ENCODE measurements at regions not wholly inside any gene's neighbourhood (a gene's known extent, or its start where the extent isn't known, plus 50 kb on each side); places are given as distances from the start of the nearest gene placed in this dataset.

DNA sequence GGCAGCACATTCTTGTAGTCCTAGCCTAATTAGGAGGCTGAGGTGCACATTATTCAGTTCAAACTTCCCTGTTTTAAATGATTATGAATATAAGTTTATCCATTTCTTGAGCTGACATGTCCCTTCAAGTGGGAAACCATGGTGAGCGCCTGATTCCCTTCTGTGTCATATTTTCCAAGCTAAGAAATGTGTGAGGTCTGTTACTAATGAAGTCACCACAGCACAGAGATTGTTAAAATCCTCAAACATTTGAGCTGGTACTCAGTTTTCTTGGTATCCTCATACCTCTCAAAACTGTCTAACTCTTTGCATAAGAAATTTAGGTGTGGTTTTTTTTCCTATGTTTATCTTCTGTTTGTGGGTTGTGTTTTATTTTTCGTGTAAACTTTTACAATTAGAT is 926.8 kb downstream of the GATA3 start:
- DNase-seq = no peak

- DNase-seq = no peak
Measured at GRCh38 chr10:8985651-8986050, 931.2 kb downstream of the GATA3 start.

GRCh38 chr10:8986975-8987374 is 932.5 kb downstream of the GATA3 start:
- no peak for DNase-seq

DNA sequence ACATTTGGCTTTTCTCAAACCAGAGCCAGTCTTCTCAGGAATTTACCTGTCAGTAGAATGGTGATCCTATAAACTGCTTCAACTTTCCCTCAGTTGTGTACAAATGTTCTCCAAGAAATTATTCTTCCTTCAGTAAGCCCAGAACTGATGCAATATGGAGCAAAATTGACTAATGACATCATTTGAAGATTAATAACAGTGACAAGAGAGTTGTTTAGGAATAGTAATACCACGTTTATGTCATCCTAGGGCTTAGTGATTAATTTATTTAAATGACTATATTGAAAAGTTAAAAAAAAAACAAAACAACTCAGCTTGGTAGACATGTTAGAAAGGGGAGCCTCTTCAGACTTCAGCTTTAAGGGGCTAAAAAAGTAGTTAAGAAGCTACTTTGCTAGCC is 933.2 kb downstream of the GATA3 start:
- no peak for DNase-seq

DNA sequence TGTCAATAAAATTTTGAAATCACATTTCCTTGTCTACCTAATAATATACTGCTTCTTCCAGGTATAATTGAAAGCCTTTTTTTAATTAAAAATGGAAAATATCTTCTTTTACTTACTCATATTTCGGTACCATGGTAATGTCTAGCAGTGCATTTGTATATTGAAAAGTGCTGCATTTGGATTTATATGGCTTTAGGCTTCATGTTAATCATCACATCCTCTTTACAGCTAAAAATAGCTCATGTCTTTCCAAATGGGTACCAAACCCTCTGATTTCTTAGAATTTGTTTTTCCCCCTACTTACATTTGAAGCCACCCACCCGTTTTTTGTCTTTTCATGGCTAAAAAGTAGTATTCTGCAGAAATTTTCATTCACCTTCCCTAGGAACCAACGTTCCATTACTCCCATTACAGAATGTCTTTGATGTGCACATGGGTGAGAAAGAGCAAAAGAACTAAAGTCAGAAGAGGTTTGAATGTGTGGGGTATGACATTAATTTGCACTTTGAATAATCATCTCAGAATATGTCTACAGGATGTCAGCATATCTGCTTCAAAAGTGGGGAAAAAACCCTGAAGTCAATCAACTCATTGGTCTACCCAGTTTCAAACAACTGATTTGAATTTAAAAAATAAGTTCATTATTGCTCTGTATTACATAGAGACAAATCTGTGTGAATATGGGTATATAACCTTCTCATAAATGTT is 935.9 kb downstream of the GATA3 start:
- no peak for DNase-seq

DNA sequence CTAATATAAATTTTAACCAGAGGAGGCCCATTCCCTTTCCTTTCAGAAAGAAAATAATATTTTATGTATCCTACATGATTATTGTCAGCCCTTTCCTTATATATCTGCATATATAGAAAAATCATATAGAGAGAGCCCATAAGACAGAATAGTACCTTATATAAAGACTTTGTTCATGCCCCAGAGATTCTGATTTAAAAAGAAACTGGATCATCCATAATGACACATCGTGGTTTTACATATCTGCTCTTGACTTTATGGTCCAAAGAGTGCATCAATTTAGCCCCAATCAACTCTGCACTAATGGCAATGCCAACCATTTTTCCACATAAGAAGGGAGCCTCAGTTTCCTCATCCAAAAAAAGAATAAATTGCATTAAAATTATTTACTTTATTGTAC is 937.5 kb downstream of the GATA3 start:
- no peak for DNase-seq

DNA sequence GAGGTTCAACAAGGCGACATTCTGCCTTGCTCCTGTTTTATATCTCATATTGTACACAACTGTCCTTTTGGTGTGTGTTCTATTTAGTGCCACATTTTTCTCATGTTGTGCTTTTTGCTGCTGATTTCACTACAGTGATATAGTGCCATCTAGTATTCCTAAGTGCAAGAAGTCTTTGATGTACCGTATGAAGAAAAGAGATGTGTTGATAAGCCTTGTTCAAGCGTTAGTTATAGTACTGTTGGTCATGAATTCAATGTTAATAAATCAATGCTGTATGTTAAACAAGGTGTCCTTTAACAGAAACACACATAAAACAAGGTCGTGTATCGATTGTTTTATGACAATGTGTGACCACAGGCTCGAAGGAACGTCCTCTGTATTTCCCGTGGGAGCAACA is 939.4 kb downstream of the GATA3 start:
- DNase-seq = no peak

DNA sequence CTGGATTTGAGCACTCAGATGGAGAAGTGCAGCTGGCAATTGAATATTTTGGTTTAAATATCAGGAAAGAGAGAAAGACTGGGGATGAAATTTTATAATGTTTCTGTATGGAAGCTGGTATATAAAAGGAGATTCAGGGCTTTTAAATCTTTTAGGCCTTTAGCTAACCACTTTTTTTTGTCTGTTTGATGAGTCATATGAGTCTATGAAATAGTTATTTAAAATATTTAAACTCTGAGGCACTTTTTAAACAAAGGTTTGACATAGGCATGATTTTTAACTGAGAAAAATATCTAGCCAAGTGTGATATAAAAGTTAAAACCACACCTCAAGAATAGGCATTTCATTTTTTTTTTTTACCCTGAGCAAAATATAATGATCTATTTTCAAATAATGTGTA is 944.3 kb downstream of the GATA3 start:
- DNase-seq = no peak

DNA sequence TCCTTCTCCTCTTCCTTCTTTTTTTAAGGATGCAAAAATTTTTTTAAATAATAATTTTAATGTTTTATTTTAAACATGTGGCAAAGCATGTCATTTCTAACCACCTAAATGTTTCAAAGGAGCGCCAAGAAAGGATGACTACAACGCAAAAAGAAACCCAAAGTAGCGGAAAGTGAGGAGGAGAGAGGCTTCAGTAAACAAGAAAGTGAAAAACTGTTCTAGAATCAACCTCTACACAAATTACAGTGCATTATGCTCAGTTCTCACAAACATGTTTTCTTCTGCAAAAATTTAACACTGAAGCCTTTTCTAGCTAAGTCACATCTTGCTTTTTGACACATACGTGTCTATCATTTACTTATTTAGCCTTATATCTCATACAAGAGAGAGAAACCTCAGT is 948.6 kb downstream of the GATA3 start:
- DNase-seq = no peak

DNA sequence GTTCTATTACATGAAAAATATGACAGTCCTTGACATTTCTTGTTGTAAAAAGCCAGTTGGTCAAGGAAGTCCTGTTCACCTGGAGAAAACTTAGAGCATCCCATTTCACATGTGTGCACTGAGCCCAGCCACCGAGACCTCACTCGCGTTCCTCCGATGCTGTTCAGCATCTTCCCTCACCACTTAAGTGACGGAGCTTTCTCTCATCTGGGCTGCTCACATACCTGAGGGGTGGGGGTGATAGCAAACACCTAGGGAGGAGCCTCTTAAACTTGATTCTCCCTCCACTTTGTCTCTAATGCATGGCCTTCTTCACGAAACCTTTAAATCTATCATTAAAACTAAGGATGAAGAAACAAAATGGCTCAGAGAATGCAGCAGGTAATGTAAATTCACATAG is 950.2 kb downstream of the GATA3 start:
- no peak for DNase-seq

DNA sequence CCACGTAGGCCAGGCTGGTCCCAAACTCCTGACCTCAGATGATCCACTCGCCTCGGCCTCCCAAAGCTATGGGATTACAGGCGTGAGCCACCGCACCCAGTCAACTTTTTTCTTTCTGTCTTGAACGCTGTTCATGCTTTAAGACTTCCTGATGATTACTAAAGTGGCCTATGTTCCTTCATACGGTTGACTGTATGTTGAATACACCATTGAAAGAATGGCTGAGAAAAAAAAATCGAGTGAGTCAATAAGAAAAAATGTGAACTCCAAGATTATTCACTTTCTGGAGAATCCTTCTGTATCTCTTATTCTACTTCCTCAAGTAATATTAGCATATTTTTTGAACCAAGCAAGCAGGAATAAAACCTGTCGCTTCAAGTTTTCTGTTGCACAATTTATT is 955.0 kb downstream of the GATA3 start:
- no peak for DNase-seq

GRCh38 chr10:9010093-9010492 is 955.6 kb downstream of the GATA3 start:
- DNase-seq = no peak

GRCh38 chr10:9010931-9011670 is 956.6 kb downstream of the GATA3 start:
- no peak for DNase-seq

GRCh38 chr10:9012312-9012711 is 957.8 kb downstream of the GATA3 start:
- no peak for DNase-seq

GRCh38 chr10:9015005-9015404 is 960.5 kb downstream of the GATA3 start:
- no peak for DNase-seq

DNA sequence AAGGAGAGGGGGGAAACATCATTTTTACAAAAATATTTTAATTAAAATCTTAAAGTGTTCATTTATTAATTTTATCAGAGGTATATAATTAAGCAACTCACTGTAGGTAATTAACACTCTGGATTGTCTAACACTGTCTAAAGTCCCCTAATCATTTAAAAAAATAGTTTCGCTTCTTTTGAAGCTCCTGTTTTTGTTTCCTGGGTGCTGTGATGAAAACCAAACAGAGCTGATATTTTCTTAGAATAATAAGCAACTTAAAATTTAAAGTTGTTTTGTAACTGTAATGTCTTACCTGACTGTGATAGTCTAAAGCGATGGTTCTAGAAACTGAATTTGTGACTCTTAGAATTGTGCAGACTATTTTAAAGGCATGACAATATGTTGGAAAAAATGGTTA is 961.0 kb downstream of the GATA3 start:
- DNase-seq = no peak

DNA sequence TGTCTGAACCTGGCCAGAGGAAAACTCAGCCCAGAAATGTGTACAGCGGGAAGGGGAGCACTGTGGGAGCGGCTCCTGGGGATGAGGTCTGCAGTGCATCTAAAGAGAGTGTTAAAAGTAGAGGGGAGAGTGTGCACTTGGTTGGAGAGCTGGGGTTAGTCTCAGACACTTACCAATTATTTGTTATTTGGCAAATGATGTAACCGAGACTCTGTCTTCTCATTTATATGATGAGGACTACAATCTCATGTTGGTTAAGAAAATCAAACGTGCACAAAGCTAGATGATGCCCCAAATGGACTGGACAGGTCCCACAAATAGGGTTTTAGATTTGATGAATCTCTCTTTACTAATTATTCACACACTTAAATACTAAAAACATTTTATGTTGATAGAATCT is 962.4 kb downstream of the GATA3 start:
- no peak for DNase-seq

DNA sequence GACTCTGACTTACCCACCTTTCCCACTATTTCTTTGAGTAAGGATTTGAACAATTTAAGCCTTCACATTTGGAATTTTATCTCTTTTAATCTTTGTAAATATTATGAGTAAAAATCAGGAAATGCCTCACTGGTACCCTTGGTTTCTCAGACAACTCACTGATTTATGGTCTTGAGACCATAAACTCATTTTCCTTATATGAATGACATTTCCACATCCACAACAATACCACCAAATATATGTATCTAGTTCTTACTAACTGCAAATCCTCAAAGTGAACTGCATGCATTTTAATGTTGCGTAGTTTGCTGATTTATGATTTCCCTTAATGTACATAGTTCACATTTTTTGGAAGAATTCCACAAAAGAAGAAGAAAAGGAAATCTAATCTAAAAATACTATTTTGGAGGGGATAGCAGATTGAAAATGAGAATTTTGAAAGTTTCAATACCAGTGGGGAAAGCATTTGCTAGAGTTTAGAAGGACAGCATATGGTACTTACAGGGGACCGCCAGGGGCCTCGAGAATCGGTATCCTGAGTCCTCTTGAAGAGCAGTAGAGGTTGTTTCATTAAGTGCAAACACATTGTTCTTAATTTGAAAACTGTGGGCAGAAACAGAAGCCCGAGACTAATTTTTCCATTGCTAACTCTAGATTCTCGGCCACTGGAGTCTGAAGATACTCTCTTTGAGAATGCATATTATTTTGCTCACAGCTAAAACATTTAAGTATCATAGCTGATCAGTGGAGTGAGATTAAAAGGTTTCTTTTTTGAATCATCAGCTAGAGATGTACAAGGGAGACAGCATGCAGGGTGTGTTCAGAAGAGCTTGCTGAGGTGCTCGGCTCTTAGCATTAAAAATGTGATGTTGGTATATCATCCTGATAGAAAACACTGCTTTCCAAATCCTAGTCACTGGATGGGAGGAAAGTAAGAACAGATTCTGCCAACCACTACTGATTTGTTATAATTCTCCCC is 964.0 kb downstream of the GATA3 start:
- no peak for DNase-seq

DNA sequence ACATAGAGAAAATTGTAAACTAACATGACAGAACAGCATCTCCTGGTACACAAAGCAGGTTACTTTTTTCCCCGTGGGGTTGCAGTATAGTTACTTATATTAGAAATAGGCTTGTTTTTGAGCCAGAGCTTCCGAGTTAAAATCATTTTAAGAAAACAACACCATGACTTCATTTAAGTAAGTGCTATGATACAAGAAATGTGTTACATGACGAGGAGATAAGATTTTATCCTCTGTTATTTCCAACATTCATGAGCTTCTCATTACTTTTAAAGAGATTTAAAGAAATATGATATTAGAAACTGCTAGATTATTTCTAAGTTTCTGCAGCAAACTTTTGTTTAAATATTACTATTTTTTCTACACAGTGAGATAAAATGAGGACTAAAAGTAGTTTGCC is 968.7 kb downstream of the GATA3 start:
- DNase-seq = no peak

- DNase-seq = no peak
Measured at GRCh38 chr10:9024210-9024609, 969.7 kb downstream of the GATA3 start.

- no peak for DNase-seq
Measured at GRCh38 chr10:9028231-9028630, 973.7 kb downstream of the GATA3 start.

DNA sequence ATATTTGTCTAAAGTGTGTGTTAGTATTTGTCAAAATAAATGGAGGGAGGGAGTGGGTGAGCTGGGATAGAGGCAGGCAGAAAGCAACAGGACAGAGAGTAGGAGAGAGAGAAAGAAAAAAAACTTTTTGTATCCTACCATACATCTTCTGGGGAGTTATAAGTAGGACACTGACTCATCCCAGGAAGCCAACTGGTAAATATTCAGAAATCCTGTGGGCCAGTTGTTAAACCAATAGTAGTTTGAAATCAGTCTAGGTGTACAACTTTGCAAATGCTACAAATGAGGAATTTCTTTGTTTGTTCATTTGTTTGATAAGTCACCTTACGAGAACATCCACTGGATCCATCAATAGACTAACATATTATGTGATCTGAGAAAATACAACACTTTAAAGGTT is 980.9 kb downstream of the GATA3 start:
- DNase-seq = no peak

Measured in muscle of arm (tissue), 1 donor.